Hepatocyte (in vitro differentiated cells): ENCODE measurements at regions not wholly inside any gene's neighbourhood (a gene's known extent, or its start where the extent isn't known, plus 50 kb on each side); places are given as distances from the start of the nearest gene placed in this dataset.

Experiments
- EZH2 ChIP-seq: fragments of 200-600 bp; sonication (generic); IDR thresholded peaks from 2 replicates; pipeline ENCODE4 v1.6.1; 2016; ENCODE audit warnings: antibody characterized with exemption, mild to moderate bottlenecking, borderline replicate concordance
- EZH2phosphoT487 ChIP-seq: fragments of 200-600 bp; sonication (generic); IDR thresholded peaks from one replicate; pipeline ENCODE4 v1.6.1; 2018; ENCODE audit warnings: antibody characterized with exemption, mild to moderate bottlenecking, low read depth, moderate library complexity; ENCODE audit not compliant: unreplicated experiment, severe bottlenecking
- TF ChIP-seq, protein P1 (sequence below): fragments of 200-600 bp; sonication (generic); IDR thresholded peaks from 2 replicates; pipeline ENCODE4 v1.5.1; 2016; ENCODE audit warnings: antibody characterized with exemption, mild to moderate bottlenecking; ENCODE audit not compliant: poor library complexity

DNA sequence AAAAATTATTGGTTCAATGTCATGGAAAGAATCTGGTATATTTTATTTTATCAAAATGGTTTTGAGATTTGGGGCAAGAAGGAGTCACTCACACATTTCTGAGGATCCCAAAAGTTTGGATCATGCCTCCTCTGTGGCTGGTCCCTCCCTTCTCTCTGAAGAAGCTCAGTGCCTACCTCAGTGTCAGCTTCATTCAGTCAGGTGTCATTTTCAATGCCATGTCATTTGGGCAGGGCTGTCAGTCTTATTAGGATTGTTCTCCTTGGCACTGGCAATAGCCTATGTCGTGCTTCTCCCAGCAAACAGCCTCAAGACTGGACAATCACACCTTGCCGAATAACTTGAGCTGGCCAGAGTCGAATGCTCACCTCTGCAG, 264.5 kb upstream of the CAMK1G start:
- TF ChIP-seq, protein P1, sequence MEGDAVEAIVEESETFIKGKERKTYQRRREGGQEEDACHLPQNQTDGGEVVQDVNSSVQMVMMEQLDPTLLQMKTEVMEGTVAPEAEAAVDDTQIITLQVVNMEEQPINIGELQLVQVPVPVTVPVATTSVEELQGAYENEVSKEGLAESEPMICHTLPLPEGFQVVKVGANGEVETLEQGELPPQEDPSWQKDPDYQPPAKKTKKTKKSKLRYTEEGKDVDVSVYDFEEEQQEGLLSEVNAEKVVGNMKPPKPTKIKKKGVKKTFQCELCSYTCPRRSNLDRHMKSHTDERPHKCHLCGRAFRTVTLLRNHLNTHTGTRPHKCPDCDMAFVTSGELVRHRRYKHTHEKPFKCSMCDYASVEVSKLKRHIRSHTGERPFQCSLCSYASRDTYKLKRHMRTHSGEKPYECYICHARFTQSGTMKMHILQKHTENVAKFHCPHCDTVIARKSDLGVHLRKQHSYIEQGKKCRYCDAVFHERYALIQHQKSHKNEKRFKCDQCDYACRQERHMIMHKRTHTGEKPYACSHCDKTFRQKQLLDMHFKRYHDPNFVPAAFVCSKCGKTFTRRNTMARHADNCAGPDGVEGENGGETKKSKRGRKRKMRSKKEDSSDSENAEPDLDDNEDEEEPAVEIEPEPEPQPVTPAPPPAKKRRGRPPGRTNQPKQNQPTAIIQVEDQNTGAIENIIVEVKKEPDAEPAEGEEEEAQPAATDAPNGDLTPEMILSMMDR: no peak
- no peak for TF ChIP-seq EZH2
- no peak for TF ChIP-seq EZH2phosphoT487
